CD14-positive monocyte (primary cell): ENCODE measurements at regions not wholly inside any gene's neighbourhood (a gene's known extent, or its start where the extent isn't known, plus 50 kb on each side); places are given as distances from the start of the nearest gene placed in this dataset.

ENCODE experiments used
- DNase-seq, 3 donors: peaks; one replicate each; pipeline ENCODE4 v3.0.0-alpha.2; 2011 to 2022
- H2AFZ ChIP-seq: 2 replicates; pipeline ENCODE4 v1.6.0; 2012; ENCODE audit warnings: mild to moderate bottlenecking, low read depth, low read length, inconsistent platforms; ENCODE audit not compliant: insufficient read depth, poor library complexity, severe bottlenecking
- H3K27ac ChIP-seq, 2 donors: 1 replicate in 1 of 2; 2 replicates in 1 of 2; pipeline ENCODE4 v1.5.1; 2012 to 2013; ENCODE audit warnings: low read length in 2 of 2, control low read depth in 1 of 2, inconsistent platforms in 1 of 2, low read depth in 1 of 2, mild to moderate bottlenecking in 1 of 2
- H3K27me3 ChIP-seq, 2 donors: one replicate each; pipeline versions ENCODE4 v1.6.0 to v1.6.1; 2011 to 2013; ENCODE audit warnings: low read length in 2 of 2; ENCODE audit not compliant: control insufficient read depth in 2 of 2, insufficient read depth in 2 of 2
- H3K36me3 ChIP-seq, 2 donors: replicated peaks in 1 of 2; 1 replicate in 1 of 2; 2 replicates in 1 of 2; pipeline versions ENCODE4 v1.5.1 to v1.6.1; 2012 to 2013; ENCODE audit warnings: low read length in 2 of 2, control low read depth in 1 of 2, inconsistent platforms in 1 of 2, mild to moderate bottlenecking in 1 of 2; ENCODE audit not compliant: insufficient read depth in 2 of 2, control insufficient read depth in 1 of 2
- H3K4me1 ChIP-seq, 2 donors: 1 replicate in 1 of 2; 2 replicates in 1 of 2; pipeline versions ENCODE4 v1.5.1 to v1.6.1; 2012 to 2013; ENCODE audit warnings: low read length in 2 of 2, control low read depth in 1 of 2, inconsistent platforms in 1 of 2, mild to moderate bottlenecking in 1 of 2, moderate library complexity in 1 of 2; ENCODE audit not compliant: insufficient read depth in 2 of 2, control insufficient read depth in 1 of 2
- H3K4me2 ChIP-seq: replicated peaks from 2 replicates; pipeline ENCODE3; 2012; ENCODE audit warnings: low read length, moderate library complexity, mild to moderate bottlenecking; ENCODE audit not compliant: poor library complexity, severe bottlenecking; ENCODE audit errors: extremely low read depth
- H3K4me3 ChIP-seq, 3 experiments: fragments of 200-600 bp in 1 of 3; sonication (generic) in 1 of 3; replicated peaks in 1 of 3; 1 replicate in 2 of 3; 2 replicates in 1 of 3; pipeline ENCODE4 v1.5.1; 2011 to 2013; ENCODE audit warnings: low read length in 3 of 3, mild to moderate bottlenecking in 3 of 3, control low read depth in 2 of 3, low read depth in 2 of 3, inconsistent platforms in 1 of 3, moderate library complexity in 1 of 3
- H3K79me2 ChIP-seq: 2 replicates; pipeline ENCODE4 v1.6.0; 2012; ENCODE audit warnings: mild to moderate bottlenecking, control low read depth, inconsistent platforms, low read length, moderate library complexity; ENCODE audit not compliant: insufficient read depth
- H3K9ac ChIP-seq: 2 replicates; pipeline ENCODE4 v1.6.0; 2017; ENCODE audit warnings: low read length, mild to moderate bottlenecking; ENCODE audit not compliant: insufficient read depth, poor library complexity, severe bottlenecking
- H3K9me3 ChIP-seq, 2 donors: replicated peaks in 1 of 2; 1 replicate in 1 of 2; 2 replicates in 1 of 2; pipeline versions ENCODE4 v1.5.1 to v1.6.1; 2012 to 2013; ENCODE audit warnings: low read length in 2 of 2, control low read depth in 1 of 2; ENCODE audit not compliant: control insufficient read depth in 1 of 2, insufficient read depth in 1 of 2
- H4K20me1 ChIP-seq: 2 replicates; pipeline ENCODE4 v1.6.0; 2012; ENCODE audit warnings: mild to moderate bottlenecking, low read length, control low read depth, moderate library complexity; ENCODE audit not compliant: insufficient read depth
- H3K27ac Mint-ChIP-seq, 7 donors: one replicate each; pipeline ENCODE4 v1.8.0; 2020; ENCODE audit warnings: mild to moderate bottlenecking in 7 of 7, mixed read lengths in 7 of 7, moderate library complexity in 6 of 7, inconsistent platforms in 2 of 7
- H3K27me3 Mint-ChIP-seq, 3 donors: one replicate each; pipeline ENCODE4 v1.8.0; 2021 to 2022; ENCODE audit warnings: low read depth in 3 of 3, mild to moderate bottlenecking in 3 of 3, mixed read lengths in 3 of 3, moderate library complexity in 3 of 3, inconsistent platforms in 1 of 3
- H3K36me3 Mint-ChIP-seq, 2 donors: one replicate each; pipeline ENCODE4 v1.8.0; 2020; ENCODE audit warnings: mixed read lengths in 2 of 2, inconsistent platforms in 1 of 2, mild to moderate bottlenecking in 1 of 2
- H3K4me1 Mint-ChIP-seq: one replicate; pipeline ENCODE4 v1.8.0; 2020; ENCODE audit warnings: mild to moderate bottlenecking, mixed read lengths
- H3K4me3 Mint-ChIP-seq, 2 donors: one replicate each; pipeline ENCODE4 v1.8.0; 2020; ENCODE audit warnings: mild to moderate bottlenecking in 2 of 2, mixed read lengths in 2 of 2, moderate library complexity in 1 of 2
- H3K9me3 Mint-ChIP-seq, 7 donors: one replicate each; pipeline ENCODE4 v1.8.0; 2020 to 2022; ENCODE audit warnings: mixed read lengths in 7 of 7, mild to moderate bottlenecking in 6 of 7, moderate library complexity in 6 of 7, inconsistent platforms in 2 of 7
- CTCF ChIP-seq: fragments of 200-600 bp; IDR thresholded peaks from one replicate; pipeline ENCODE4 v1.8.0; 2022; ENCODE audit warnings: antibody characterized with exemption, mild to moderate bottlenecking
- WGBS: methylation state at CpG from one replicate; pipeline ENCODE4 v1.1.5; 2013; ENCODE audit warnings: missing lambda C conversion rate; ENCODE audit not compliant: insufficient coverage; 5-methylcytosine and 5-hydroxymethylcytosine counted together
- intact Hi-C, 2 donors: fragments of 100-400 bp; cut with micrococcal nuclease; formaldehyde crosslinking; loops; one replicate each; pipeline versions ENCODE4 v1.15.0 to v1.15.1; 2023

- Histone ChIP-seq H3K79me2 (no peaks in the 10 kb centered on the region), H3K27me3 (no peaks in the 10 kb centered on the region), H3K27ac (no peak overlapping the region), H3K9ac (no peak overlapping the region), H2AFZ (no peak overlapping the region), H3K4me2 (no peak overlapping the region), H3K36me3 (no peaks in the 10 kb centered on the region), H4K20me1 (no peaks in the 10 kb centered on the region), H3K4me3 (no peak overlapping the region), H3K9me3 (no peaks in the 10 kb centered on the region), H3K4me1 (no peaks in the 10 kb centered on the region)
- H3K36me3 Mint-ChIP-seq, result no peaks in the 10 kb centered on the region
- H3K27ac Mint-ChIP-seq, result no peak overlapping the region
- WGBS, result 20% methylated on average over 1 of the region's 4 CpGs
- no peaks in the 10 kb centered on the region for H3K4me1 Mint-ChIP-seq
- intact Hi-C loops, result no loop called here
- peaks cover 0 to 3% (median 0%) of the 10 kb centered on the region in 7 donors for H3K9me3 Mint-ChIP-seq
- no peak overlapping the region for H3K4me3 Mint-ChIP-seq
- H3K27me3 Mint-ChIP-seq, result no peaks in the 10 kb centered on the region
- no peak for DNase-seq
- TF ChIP-seq CTCF, result no peak
Measured at GRCh38 chr16:51290442-51291285, 139.6 kb upstream of the SALL1 start.

- H3K9me3 Mint-ChIP-seq, result peaks cover 0 to 3% (median 0%) of the 10 kb centered on the region in 7 donors
- intact Hi-C loops, result no loop called here
- Histone ChIP-seq H4K20me1 (no peaks in the 10 kb centered on the region), H3K79me2 (no peaks in the 10 kb centered on the region), H3K36me3 (no peaks in the 10 kb centered on the region), H3K27ac (no peak overlapping the region), H3K4me3 (no peak overlapping the region), H3K4me2 (no peak overlapping the region), H3K9ac (no peak overlapping the region), H3K4me1 (no peaks in the 10 kb centered on the region), H3K27me3 (no peaks in the 10 kb centered on the region), H2AFZ (no peak overlapping the region), H3K9me3 (no peaks in the 10 kb centered on the region)
- H3K36me3 Mint-ChIP-seq, result no peaks in the 10 kb centered on the region
- DNase-seq, result no peak
- H3K27me3 Mint-ChIP-seq, result no peaks in the 10 kb centered on the region
- WGBS, result 61% methylated on average over 3 of the region's 3 CpGs
- no peak overlapping the region for H3K4me3 Mint-ChIP-seq
- no peak for TF ChIP-seq CTCF
- H3K4me1 Mint-ChIP-seq, result no peaks in the 10 kb centered on the region
- H3K27ac Mint-ChIP-seq, result no peak overlapping the region
Measured at GRCh38 chr16:51289336-51289735, 138.3 kb upstream of the SALL1 start.
